Right ventricle myocardium inferior (tissue), 1 donor: ENCODE measurements at regions not wholly inside any gene's neighbourhood (a gene's known extent, or its start where the extent isn't known, plus 50 kb on each side); places are given as distances from the start of the nearest gene placed in this dataset.

Source experiments
- ATAC-seq: fragments of 200-7000 bp; cut with Tn5 transposase; one replicate; pipeline ENCODE4 v1.9.1; 2020; ENCODE audit warnings: mild to moderate bottlenecking, moderate library complexity
- DNase-seq: peaks from one replicate; pipeline ENCODE4 v3.0.0; 2021; ENCODE audit errors: missing footprints
- intact Hi-C: fragments of 100-400 bp; cut with DNase I; formaldehyde crosslinking; loops from one replicate; pipeline ENCODE4 v1.11.0; 2022
- donor health status: DM: no; HTN: yes; CAD: no; lungs with severe emphysema.

GRCh38 chr2:133787651-133788050 lies 219.4 kb upstream of the NCKAP5 start:
- ATAC-seq: no peak
- intact Hi-C loops: no loop called here
- no peak for DNase-seq

- intact Hi-C loops: no loop called here
- DNase-seq: no peak
- ATAC-seq: no peak
Observed at GRCh38 chr2:133788386-133788785, 220.1 kb upstream of the NCKAP5 start.

GRCh38 chr2:133789743-133790142 lies 221.5 kb upstream of the NCKAP5 start:
- ATAC-seq: no peak
- intact Hi-C loops: no loop called here
- no peak for DNase-seq

- ATAC-seq (no peak), DNase-seq (no peak)
- intact Hi-C loops: no loop called here
Observed at GRCh38 chr2:133790711-133791110, 222.4 kb upstream of the NCKAP5 start.

GRCh38 chr2:133791191-133791590 lies 222.9 kb upstream of the NCKAP5 start:
- DNase-seq: no peak
- no peak for ATAC-seq
- intact Hi-C loops: no loop called here

GRCh38 chr2:133792223-133792622 lies 224.0 kb upstream of the NCKAP5 start:
- ATAC-seq (no peak), DNase-seq (no peak)
- intact Hi-C loops: no loop called here

- no peak for DNase-seq
- ATAC-seq: no peak
- intact Hi-C loops: no loop called here
Observed at GRCh38 chr2:133794114-133794513, 225.9 kb upstream of the NCKAP5 start.

- no peak for ATAC-seq
- DNase-seq: no peak
- intact Hi-C loops: no loop called here
Observed at GRCh38 chr2:133801946-133802345, 233.7 kb upstream of the NCKAP5 start.

- intact Hi-C loops: no loop called here
- no peak for ATAC-seq
Observed at GRCh38 chr2:133802409-133803039, 234.3 kb upstream of the NCKAP5 start.

GRCh38 chr2:133806564-133806963 lies 238.3 kb upstream of the NCKAP5 start:
- DNase-seq: no peak
- intact Hi-C loops: no loop called here
- ATAC-seq: no peak

More at GRCh38 chr2:133802409-133803039, 234.3 kb upstream of the NCKAP5 start:
- DNase-seq: no peak

GRCh38 chr2:133809485-133809884 lies 241.2 kb upstream of the NCKAP5 start:
- intact Hi-C loops: no loop called here
- no peak for ATAC-seq
- DNase-seq: no peak

- intact Hi-C loops: no loop called here
- DNase-seq (no peak), ATAC-seq (no peak)
Observed at GRCh38 chr2:133810559-133810958, 242.3 kb upstream of the NCKAP5 start.

GRCh38 chr2:133811409-133812125 lies 243.3 kb upstream of the NCKAP5 start:
- ATAC-seq (no peak), DNase-seq (no peak)
- intact Hi-C loops: no loop called here

GRCh38 chr2:133812826-133813617 lies 244.8 kb upstream of the NCKAP5 start:
- intact Hi-C loops: no loop called here
- ATAC-seq (no peak), DNase-seq (no peak)

GRCh38 chr2:133814890-133815289 lies 246.6 kb upstream of the NCKAP5 start:
- ATAC-seq (no peak), DNase-seq (no peak)
- intact Hi-C loops: no loop called here

- DNase-seq: no peak
- ATAC-seq: no peak
- intact Hi-C loops: no loop called here
Observed at GRCh38 chr2:133816037-133816436, 247.8 kb upstream of the NCKAP5 start.

GRCh38 chr2:133817680-133818566 lies 249.7 kb upstream of the NCKAP5 start:
- ATAC-seq: no peak
- intact Hi-C loops: no loop called here
- no peak for DNase-seq

GRCh38 chr2:133818661-133819060 lies 250.4 kb upstream of the NCKAP5 start:
- DNase-seq (no peak), ATAC-seq (no peak)
- intact Hi-C loops: no loop called here

- intact Hi-C loops: no loop called here
- no peak for DNase-seq
- no peak for ATAC-seq
Observed at GRCh38 chr2:133819906-133820305, 251.6 kb upstream of the NCKAP5 start.
